HuH-7.5 (cell line): ENCODE measurements at regions not wholly inside any gene's neighbourhood (a gene's known extent, or its start where the extent isn't known, plus 50 kb on each side); places are given as distances from the start of the nearest gene placed in this dataset.
A peak's percentile ranks its signal among the peaks of the same experiment; 100 is the strongest.
"Not testable (repeated sequence)": the region's sequence is repeated elsewhere in the genome, so short reads cannot be mapped to it uniquely, and the experiment has no call there.

ENCODE experiments used
- DNase-seq: peaks from one replicate; pipeline ENCODE4 v3.0.0; 2011; ENCODE audit warnings: low spot score

DNA sequence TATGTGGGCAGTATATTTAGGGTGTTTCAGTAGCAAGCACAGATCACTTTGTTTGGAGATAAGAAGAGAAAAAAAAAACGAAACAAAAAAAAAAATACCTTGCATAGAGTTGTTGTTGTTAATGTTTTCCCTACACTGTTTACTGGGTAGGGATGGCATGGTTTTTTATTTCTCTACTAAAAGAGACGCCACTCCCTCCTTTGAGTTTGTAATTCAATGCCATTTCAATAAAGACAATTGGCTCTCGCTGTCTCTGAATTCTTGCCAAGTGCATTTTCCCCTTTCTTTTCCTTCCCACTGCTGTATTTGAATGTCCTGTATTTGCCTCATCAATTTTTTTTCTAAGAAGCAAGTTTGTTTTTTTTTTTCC lies 213.9 kb upstream of the UBASH3B start:
- DNase-seq, result no peak

DNA sequence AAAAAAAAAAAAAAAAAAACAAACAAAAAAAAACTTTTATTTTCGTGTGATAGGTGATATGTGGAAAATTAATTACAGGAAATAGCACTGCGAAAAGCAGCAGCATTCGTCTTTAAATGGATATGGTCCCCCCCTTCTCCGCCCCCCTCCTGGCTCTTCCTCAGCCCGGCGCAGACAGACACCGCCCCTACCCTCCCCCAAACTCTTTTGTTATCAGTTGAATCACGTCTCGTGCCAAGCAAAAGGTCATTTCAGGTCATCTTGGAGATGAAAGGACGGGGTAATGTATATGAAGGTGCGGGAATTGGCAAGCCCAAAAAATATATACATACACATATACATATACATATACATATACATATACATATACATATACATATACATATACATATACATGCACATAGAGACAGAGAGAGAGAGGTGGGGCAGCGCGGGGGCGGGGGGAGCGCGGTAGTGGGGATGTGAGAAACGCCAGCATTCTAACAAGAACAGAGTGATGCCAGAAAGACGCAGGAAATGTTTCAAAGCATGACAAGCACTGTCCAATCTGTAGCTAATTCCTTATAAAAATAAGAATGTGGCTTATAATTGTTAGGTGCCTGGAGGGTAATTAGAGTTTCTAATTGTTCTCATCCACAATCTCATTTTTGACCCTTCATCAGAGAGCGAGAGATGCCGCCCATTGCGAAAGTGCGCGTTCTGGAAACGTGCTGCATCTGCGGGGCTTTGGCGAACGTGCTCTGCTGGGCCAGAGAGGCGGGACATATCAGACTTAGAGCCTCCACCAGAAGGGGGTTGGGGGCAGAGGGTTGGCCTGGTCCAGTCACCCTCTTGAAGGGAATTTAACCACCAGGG lies 214.5 kb upstream of the UBASH3B start:
- DNase-seq, result no peak

DNA sequence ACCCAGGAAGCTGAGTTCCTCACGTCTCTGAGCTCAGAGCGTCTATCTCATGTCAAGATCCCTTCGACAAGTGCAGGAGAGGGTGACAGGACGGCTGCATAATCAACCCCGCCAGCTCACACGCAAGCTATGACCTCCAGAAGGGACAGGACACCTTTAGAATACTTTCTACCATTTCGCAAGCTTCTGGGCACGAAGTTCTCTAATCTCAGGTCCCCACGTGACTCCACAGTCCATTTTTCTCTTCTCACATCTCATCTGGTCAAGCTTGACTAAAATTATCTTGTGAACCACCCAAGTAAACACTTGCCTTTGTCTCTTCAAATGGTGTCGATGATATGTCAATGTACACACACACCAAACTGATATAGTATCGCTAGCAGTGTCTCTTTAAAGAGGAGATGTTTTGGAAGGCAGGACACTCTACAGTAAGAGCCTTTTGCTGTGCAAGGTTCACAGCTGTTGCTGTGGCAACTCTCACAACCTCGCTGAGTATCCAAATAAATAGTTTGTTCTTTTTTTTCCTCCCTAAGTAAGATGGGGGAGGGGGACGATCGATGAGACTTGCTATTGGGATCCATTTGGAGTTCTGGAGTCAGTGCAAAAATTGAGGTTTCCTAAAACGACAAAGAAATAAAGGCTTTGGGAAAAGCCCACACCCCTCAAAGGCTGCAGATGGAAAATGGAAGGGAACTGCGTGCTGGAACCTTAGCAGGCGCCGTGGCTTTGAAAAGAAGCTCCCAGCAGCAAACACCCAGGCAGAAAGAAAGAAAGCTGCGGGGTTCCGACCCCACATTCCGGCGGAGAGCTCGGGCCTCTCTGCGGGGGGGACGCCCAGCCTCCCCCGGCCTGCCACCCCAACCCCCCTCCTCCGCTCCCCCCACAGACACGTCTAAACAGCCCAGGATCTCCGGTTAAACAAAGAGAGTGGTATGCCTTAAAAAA lies 215.4 kb upstream of the UBASH3B start:
- peak; percentile 8 for DNase-seq

DNA sequence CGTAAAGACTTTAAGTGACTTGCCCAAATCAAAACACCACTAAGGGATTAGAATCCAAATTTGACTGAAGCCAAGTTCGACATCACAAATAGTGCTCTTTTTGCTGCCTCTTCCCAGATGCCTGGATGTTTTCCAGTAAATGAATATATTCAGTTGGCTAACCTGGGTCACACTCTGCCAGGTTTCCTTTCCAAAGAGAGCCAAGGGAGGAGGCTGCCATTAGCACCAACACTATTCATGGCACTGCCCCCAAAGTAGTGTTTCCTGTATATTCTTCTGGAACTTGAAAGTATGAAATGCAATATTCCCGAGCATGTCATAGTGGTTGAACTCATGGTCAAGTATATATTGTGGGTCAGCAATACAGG lies 219.3 kb upstream of the UBASH3B start:
- no peak for DNase-seq

DNA sequence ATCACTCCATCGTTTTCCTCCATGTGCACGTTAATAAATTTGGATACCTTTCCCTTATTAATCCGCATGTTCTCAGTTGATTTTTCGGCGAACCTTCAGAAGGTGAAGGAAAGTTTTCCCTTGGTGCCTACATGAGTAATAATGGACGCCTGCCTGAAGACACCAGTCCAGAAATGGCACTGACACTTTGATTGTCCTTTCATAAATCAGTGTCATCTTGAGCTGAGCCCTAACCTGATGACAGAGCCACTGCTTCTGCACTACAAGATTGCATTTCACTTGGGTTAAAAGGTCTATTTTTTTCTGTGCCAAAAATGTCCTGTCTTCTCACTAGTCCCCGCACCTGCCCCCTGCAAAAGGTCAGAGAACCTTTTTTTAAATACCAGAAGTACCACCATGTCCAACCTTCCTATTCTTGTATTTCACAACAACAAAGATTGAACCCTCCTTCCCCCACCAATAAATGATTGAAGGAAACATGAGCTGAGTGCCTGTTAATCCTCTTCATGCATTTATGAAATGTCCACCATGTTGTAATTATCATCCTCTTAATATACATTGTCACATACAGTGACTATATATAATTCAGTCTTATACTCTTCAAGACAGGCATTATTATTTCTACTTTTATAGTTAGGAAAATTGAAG lies 219.9 kb upstream of the UBASH3B start:
- DNase-seq, result no peak

DNA sequence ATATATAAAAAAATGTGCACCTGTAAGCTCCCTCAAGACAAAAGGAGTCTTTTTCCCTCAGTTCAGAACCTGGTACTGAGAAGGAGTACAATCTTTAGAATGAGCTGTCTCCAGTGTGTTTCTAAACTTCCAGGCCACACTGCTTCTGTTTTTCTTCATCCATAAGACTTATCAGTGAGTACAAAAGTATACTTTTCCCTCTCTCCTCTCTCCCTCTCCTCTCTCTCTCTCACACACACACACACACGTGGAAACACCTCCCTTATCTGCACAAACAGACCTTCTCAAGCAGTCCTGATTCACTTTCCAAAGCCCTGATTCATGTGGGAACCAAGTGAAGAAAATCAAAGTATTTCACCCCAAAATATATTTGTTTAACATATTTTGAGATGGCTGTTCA lies 220.7 kb upstream of the UBASH3B start:
- no peak for DNase-seq

DNA sequence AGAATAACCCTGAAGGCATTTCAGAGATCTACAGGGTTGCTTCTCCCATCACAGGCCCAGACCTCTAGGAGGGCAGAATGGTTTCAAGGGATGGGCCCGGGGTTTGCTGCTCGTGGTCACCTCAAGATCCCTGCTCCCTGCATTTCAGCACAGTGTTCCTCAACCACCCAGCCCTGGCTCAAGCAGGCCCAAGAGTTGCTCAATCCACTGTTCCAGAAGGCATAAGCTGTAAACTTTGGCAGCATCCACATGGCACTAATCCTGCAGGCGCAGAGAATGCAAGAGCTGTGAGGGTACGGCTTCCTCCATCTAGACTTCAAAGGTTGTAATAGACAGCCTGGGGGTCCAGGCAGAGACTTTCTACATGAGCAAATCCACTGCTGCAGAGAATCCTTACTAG lies 225.0 kb upstream of the UBASH3B start:
- DNase-seq, result no peak

DNA sequence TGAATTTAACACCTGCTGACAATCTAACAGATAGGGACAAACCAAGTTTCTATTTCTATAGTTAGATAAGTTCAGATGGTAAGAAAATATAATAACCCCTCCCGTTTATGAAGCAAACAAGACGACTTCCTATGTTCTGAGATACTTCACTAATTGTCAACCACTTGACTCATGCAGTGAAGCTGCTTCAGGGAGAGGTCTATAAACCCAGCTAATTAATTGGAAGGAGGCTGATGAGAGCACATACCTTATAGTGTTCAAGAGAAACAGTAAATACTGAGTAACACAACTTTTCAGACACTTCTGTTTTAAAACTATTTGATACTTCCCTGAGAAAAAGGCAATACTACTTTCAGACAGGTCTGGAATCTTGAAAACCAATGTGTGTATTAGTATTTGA lies 229.4 kb upstream of the UBASH3B start:
- DNase-seq, result no peak

DNA sequence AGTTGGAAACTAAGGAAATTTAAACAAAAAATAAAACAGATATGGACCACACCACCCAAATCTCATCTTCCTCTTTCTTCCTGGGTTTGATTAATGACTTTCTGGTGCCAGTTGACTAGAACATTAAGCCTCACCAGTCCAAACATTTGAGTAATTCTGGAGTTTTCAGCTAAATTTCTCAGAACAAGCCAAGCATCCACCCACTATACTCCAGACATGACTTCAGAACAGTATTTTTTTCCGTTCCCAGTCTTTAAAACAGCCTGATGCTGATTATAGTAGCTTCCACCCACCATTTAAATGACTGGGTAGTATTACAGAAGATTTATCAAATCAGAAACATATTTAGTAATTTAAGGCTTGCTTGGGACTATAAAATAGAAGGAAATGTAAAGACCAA lies 230.9 kb upstream of the UBASH3B start:
- DNase-seq, result no peak

DNA sequence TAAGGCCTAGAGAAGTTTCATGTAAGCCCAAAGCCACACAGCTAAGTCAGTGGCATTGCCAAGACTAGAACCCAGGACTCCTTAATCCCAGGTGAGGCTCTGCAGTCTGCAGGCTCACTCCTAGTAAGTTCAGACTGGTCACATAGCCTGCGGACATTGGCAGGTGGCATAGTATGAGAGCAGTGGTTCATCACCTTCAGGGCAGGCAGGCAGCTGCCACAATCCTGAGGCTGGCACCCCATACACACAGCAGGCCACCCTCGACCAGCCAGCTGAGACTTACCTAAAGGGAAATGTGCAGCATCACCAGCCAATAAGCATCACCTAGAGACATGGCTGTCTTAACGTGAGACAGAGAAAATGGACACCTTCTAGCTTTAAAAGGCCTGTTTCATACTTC lies 231.6 kb upstream of the UBASH3B start:
- no peak for DNase-seq

DNA sequence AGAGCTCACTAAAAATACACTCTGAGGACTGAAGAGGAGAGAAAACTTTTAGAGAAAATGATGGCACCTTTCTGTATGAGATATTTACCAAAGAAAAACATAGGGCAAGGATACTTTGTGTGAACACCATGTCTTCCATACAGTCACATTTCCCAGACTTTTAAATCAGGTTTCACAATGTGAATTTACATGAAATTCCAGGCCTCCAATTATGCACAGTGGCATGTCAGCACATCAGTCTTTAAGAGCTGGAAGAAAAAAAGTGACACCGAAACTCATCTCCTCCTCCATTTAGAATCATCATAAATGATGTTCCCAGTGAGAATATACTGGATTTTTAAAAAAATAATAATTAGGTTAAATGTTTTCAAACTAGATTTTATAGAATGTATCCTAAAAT lies 232.2 kb upstream of the UBASH3B start:
- DNase-seq, result no peak

DNA sequence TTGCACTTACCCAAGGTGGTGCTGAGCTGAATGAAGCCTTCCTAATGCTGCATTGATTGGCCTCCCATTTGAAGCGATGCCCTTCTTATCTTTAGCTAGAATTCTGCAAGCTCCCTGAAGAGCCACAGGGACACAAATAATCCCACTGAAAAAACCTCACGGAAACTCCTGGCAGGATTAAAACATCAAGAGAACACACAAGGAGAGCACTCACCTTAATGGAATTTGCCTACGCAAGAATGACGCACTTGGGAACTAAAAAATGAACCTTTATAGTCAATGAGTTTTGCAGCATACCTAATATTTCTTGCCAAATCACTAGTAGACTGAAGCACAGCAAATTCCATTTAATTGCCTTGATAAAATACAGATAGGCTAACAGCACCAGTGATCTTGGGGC lies 232.8 kb upstream of the UBASH3B start:
- no peak for DNase-seq

DNA sequence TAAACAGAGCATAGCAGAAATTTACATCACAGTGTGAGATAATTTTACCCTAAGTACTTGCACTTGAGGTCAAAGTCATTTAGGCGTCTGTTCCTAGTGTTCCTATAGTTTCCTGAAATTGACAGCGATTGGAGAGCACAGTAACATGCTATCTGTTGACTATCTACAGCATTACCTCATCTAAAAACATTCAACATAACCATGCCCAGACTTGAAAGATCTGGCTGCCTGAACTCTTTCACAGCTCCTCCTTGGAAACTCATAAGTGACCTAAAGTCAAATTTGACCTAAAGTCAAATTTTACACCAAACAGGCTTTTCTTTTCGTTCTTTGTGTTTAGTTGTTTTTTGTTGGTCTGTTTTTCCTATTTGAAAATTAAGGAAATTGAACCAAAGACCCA lies 233.8 kb upstream of the UBASH3B start:
- DNase-seq, result no peak

DNA sequence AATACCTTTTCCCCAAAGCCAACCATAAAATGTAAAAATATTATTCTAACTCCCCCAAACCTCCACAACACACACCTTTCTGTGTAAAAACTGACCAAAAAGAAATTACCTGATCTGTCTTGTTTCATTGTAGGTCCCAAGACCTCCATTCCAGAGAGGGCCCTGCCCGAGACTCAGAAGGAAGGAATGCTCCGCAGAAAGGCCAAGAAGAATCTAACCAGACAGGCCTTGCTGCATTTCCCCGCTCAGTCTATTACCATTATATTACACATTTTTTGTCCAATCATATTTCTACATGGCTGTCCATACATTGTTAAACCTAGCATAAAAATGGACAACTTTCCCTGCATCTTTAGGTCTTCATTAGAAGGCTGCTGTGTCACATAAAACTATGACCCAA lies 237.5 kb upstream of the UBASH3B start:
- DNase-seq, result no peak

DNA sequence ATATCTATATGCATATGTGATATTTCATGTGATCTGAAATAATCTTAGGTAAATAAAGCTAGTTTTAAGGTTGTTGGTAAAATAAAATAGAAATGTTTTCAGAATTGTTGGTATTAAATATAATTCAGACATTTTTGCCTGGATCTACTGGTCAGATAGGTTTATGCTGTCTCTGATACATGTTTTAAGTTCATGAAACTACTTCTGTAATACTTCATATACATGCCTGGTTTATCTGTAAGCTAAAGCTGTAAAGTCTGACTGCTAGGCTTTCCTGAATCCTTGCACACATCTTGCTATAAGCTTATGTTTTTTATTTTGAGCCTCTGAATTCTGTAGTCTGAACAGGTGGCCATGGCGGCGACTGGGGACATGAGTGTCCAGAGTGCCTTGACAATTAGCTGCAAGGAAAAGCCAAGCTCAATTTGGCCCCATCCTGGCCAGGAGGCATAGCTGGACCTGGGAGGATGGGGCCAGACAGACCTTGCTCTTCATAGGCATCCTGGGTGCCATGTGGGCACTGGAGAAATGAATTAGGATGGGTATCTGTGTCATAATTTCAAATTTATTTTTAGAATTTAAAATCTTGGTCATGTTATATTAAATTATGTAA lies 241.0 kb upstream of the UBASH3B start:
- DNase-seq, result no peak

DNA sequence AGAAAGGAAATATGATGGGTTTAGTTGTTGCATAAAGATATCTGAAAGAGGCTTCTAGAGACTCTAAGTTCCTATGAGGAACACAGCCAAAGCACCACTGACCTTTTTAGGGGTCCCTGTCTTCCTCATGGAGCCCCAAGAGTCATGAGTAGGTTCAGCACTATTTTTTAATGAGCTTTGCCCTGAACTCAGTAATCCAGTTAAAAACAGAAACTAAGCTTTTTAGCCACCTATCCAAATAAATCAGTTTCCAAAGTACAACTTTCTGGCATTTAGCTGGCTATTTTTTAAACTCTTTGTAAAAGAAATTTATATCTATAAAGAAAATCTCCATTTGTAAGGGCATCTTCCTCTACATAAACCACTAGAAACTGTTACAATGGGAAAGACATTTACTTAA lies 241.8 kb upstream of the UBASH3B start:
- DNase-seq, result no peak

DNA sequence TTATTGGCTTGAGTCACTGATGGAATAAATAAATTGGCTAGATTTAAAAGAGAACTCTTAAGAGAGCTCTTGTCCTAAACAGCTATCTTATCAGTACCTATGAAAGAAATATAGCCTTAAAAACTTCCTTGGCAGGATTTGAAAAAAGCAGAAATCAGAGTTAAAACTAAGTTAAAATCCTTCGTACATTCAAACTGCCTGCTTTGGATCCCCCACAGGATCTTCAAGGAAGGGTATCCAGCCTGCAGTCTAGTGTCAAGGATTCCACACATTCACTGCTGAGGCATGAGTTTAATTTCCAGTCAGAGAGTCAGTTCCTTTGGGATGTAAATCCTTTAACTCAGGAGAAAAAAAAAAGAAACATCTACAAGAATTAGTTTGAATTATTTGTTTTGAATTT lies 242.9 kb upstream of the UBASH3B start:
- DNase-seq, result no peak

DNA sequence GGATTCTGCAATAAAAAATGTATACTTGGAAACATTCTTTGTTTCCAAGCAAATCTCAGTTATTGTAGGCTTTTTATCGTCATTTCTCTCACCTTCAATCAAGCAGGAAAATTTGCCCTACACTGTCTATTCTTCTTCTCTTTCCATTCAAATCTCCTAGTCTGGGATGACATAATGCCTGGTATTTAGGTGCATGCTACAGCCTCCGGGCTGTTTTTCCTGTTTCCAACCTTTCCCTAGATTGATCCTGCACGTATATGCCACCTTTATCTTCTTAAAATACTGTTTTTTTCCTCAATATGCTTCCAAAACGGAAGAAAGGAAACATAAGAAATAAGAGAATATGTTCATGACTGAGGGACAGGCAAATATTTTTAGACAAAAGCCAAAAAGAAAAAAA lies 249.1 kb upstream of the UBASH3B start:
- DNase-seq, result no peak

DNA sequence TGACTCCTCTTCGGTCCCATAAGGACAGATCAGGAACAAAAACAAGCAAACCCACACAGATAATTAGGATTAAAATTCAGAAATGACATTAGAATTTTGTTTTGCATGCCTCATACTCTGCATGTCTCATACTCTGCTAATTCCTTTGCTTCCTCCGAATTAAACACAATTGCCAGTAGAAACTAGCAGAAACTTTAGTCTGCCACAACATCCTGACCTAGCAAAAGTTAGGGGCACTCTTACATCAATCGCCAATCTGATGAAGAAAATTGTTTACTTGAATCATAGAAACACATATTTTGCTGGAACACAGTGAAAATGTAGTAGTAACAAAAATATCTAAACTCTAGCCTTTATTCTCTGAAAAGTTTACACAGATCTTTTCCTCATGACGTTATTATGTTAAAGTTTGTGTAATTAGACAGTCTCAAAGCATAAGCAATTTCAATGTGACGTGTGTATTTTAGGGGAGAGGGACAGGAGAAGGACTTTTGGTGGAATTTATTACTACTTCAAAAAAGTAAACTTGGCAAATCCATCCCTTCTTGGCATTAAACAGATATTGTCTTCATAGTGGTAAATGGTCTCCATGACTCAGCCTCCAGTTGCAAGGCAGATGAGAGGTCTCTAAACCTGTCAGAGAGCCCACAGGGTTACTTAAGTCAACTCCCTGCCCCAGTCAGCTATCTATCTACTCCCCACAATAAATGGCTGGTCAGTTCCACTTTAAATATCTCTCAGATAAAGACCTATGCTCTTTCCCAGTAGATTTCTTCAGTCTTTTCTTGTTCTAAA lies 249.8 kb upstream of the UBASH3B start:
- no peak for DNase-seq

DNA sequence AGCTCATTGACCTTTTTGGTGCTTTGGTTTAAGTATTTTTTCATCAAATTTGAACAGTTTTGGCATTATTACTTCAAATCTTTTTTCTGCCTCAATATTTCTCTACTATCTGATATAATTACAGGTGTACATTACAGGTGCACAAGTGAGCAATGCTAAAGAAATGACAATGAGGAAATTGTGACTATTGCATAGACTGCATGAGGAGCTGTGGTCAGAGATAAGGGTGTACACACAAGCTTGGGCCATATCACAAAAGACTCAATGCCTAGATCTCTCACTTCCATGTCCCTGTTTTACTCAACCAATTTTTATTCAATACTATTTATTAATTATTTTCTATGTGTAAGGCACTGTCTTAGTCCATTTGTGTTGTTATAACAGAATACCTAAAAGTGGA lies 251.0 kb upstream of the UBASH3B start:
- no peak for DNase-seq

DNA sequence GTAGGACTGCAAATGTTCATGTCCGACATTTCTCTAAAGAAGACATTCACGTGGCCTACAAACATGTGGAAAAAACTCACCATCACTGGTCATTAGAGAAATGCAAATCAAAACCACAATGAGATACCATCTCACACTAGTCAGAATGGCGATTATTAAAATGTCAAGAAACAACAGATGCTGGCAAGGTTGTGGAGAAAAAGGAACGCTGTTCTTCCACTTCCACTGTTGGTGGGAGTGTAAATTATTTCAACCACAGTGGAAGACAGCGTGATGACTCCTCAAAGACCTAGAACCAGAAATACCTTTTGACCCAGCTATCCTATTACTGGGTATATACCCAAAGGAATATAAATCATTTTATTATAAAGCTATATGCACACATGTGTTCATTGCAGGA lies 253.9 kb upstream of the UBASH3B start:
- not testable (repeated sequence) for DNase-seq

DNA sequence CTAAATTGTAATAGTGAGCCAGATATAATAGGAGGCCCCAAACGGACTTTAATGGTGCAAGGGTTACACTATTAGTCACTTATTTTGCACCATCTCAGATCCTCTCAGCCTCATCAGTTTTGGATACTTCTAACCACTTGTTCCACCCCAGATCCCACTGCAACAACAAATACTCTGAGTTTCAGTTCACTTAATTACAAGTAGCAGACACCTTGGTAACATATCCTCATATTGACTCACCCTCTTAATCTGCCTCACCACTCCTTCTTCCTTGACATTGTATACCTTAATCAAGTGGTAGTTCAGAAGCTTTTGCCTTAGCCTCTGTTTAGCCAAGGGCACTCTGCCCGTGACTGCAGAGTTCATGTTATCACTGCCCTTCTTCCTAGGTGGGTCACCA lies 256.1 kb upstream of the UBASH3B start:
- no peak for DNase-seq
